ENCODE measurements at regions not wholly inside any gene's neighbourhood (a gene's known extent, or its start where the extent isn't known, plus 50 kb on each side); places are given as distances from the start of the nearest gene placed in this dataset.

DNA sequence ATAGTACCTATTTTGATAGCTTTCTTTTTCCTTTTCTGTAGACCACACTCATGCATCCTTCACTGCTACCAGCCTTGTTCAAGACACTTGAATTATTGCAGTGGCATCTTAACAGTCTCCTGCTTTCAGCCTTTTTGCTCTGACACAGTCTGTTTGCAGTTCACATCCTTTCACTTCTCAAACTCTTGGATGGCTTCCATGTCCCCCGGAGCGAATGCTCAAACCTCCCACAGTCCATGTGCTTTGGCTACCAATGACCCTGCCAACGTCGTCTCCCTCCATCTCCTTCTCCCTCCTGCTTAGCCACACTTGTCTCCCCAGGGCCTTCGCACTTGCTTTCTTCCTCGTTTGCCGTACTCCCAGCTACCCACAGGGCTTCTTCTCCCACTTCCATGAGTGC is 270.0 kb upstream of the ZFP64 start:
- H3K36me3 ChIP-seq (ENCODE audit: control insufficient read depth, insufficient read depth, low read length), result no peaks in the 10 kb centered on the region
- ChIA-PET POLR2A (no interaction called here), CTCF (no interaction called here)
- no peaks in the 10 kb centered on the region for H3K36me3 Mint-ChIP-seq (ENCODE audit: insufficient read depth, unreplicated experiment)
- H3K9me3 ChIP-seq, result peaks cover 4% of the 10 kb centered on the region; the same call in 1 of the 2 replicates
- intact Hi-C loops (cut with micrococcal nuclease; ENCODE audit: unreplicated experiment), result no loop called here
- H3K4me3 Mint-ChIP-seq (ENCODE audit: unreplicated experiment), result no peak overlapping the region
- no TSS peak for BruUV-seq (replicated peaks)
- H3K4me1 Mint-ChIP-seq (ENCODE audit: low read depth, unreplicated experiment), result no peaks in the 10 kb centered on the region
- H3K4me3 ChIP-seq (ENCODE audit: low read depth, low read length), result no peak overlapping the region
- no peak for DNase-seq
- H3K27me3 ChIP-seq (replicated peaks; ENCODE audit: control insufficient read depth, insufficient read depth, low read length), result peaks cover 1% of the 10 kb centered on the region; the same call in 1 of the 2 replicates
- H3K27me3 Mint-ChIP-seq (ENCODE audit: insufficient read depth, unreplicated experiment), result peaks cover 24% of the 10 kb centered on the region
- no peak overlapping the region for H3K27ac Mint-ChIP-seq (ENCODE audit: unreplicated experiment)
- TF ChIP-seq, protein P1, sequence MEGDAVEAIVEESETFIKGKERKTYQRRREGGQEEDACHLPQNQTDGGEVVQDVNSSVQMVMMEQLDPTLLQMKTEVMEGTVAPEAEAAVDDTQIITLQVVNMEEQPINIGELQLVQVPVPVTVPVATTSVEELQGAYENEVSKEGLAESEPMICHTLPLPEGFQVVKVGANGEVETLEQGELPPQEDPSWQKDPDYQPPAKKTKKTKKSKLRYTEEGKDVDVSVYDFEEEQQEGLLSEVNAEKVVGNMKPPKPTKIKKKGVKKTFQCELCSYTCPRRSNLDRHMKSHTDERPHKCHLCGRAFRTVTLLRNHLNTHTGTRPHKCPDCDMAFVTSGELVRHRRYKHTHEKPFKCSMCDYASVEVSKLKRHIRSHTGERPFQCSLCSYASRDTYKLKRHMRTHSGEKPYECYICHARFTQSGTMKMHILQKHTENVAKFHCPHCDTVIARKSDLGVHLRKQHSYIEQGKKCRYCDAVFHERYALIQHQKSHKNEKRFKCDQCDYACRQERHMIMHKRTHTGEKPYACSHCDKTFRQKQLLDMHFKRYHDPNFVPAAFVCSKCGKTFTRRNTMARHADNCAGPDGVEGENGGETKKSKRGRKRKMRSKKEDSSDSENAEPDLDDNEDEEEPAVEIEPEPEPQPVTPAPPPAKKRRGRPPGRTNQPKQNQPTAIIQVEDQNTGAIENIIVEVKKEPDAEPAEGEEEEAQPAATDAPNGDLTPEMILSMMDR (IDR thresholded peaks at IDR 0.05; ENCODE audit: insufficient read depth in 1 of 2, low read depth in 1 of 2, low read length in 1 of 2, severe bottlenecking in 1 of 2, unreplicated experiment in 1 of 2), result no peak
- no peaks in the 10 kb centered on the region for H3K4me1 ChIP-seq
- H3K9me3 Mint-ChIP-seq (ENCODE audit: unreplicated experiment), result peaks cover 16% of the 10 kb centered on the region

DNA sequence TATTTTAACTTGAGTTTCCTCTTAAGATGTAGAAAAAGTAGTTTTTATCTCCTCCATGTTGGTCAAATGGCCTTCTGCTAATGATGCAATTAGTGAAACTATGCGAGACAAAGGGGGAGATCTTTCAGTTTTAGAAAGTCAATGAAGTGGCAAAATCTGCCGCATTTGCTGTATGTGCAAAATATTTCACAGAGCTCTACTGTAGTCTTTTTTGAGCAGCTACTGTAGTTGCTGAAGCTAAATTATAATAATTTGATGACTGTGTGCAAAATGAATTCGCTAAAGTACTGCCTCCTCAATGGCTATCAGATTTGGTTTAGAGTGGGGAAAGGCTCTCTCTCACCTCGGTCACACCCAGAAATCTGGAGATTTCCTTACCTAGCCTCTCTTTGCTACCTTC is 267.6 kb upstream of the ZFP64 start:
- H3K4me1 ChIP-seq, result no peaks in the 10 kb centered on the region
- no peaks in the 10 kb centered on the region for H3K36me3 Mint-ChIP-seq (ENCODE audit: insufficient read depth, unreplicated experiment)
- no peaks in the 10 kb centered on the region for H3K4me1 Mint-ChIP-seq (ENCODE audit: low read depth, unreplicated experiment)

DNA sequence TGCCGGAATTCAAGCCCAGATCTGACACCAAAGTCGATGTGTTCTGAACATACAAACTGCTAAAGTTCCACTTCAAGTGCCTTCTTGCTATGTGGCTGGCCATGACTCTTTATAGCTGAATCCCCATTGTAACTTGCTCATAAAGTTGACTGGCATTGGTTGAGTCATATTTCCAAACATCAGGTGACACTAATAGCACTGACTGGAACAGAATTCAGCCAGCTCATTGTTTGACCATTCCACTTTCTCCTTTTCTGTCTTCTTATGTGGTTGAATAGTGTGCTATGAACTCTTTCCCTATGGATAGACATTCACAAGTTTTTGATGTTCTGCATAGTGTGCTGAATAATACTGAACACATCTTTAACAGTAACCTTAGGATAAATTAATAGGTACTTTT is 266.2 kb upstream of the ZFP64 start:
- intact Hi-C loops (cut with micrococcal nuclease; ENCODE audit: unreplicated experiment), result no loop called here
- Histone ChIP-seq H3K4me1 (no peaks in the 10 kb centered on the region), H3K9me3 (no peaks in the 10 kb centered on the region), H3K27me3 (replicated peaks; ENCODE audit: control insufficient read depth, insufficient read depth, low read length) (no peaks in the 10 kb centered on the region), H3K4me3 (ENCODE audit: low read depth, low read length) (no peak overlapping the region), H3K36me3 (ENCODE audit: control insufficient read depth, insufficient read depth, low read length) (no peaks in the 10 kb centered on the region)
- CTCF ChIA-PET, result no interaction called here
- H3K9me3 Mint-ChIP-seq (ENCODE audit: unreplicated experiment), result peaks cover 16% of the 10 kb centered on the region
- H3K4me1 Mint-ChIP-seq (ENCODE audit: low read depth, unreplicated experiment), result no peaks in the 10 kb centered on the region
- H3K27me3 Mint-ChIP-seq (ENCODE audit: insufficient read depth, unreplicated experiment), result peaks cover 13% of the 10 kb centered on the region
- H3K36me3 Mint-ChIP-seq (ENCODE audit: insufficient read depth, unreplicated experiment), result no peaks in the 10 kb centered on the region
- POLR2A ChIA-PET, result no interaction called here
- no TSS peak for BruUV-seq (replicated peaks)
- TF ChIP-seq, protein P1 (IDR thresholded peaks at IDR 0.05; ENCODE audit: insufficient read depth in 1 of 2, low read depth in 1 of 2, low read length in 1 of 2, severe bottlenecking in 1 of 2, unreplicated experiment in 1 of 2), result no peak
- DNase-seq, result no peak
- H3K4me3 Mint-ChIP-seq (ENCODE audit: unreplicated experiment), result no peak overlapping the region
- H3K27ac Mint-ChIP-seq (ENCODE audit: unreplicated experiment), result no peak overlapping the region

More for the DNA sequence above, 267.6 kb upstream of the ZFP64 start:
- intact Hi-C loops (cut with micrococcal nuclease; ENCODE audit: unreplicated experiment), result no loop called here
- CTCF ChIA-PET, result no interaction called here
- POLR2A ChIA-PET, result no interaction called here
- BruUV-seq (replicated peaks), result no TSS peak
- no peak for DNase-seq
- Mint-ChIP-seq H3K4me3 (ENCODE audit: unreplicated experiment) (no peak overlapping the region), H3K9me3 (ENCODE audit: unreplicated experiment) (peaks cover 16% of the 10 kb centered on the region), H3K27me3 (ENCODE audit: insufficient read depth, unreplicated experiment) (peaks cover 13% of the 10 kb centered on the region), H3K27ac (ENCODE audit: unreplicated experiment) (no peak overlapping the region)
- no peak overlapping the region for H3K4me3 ChIP-seq (ENCODE audit: low read depth, low read length)
- TF ChIP-seq, protein P1 (IDR thresholded peaks at IDR 0.05; ENCODE audit: insufficient read depth in 1 of 2, low read depth in 1 of 2, low read length in 1 of 2, severe bottlenecking in 1 of 2, unreplicated experiment in 1 of 2), result no peak
- H3K36me3 ChIP-seq (ENCODE audit: control insufficient read depth, insufficient read depth, low read length), result no peaks in the 10 kb centered on the region
- peaks cover 4% of the 10 kb centered on the region; the same call in 1 of the 2 replicates for H3K9me3 ChIP-seq
- H3K27me3 ChIP-seq (replicated peaks; ENCODE audit: control insufficient read depth, insufficient read depth, low read length), result no peaks in the 10 kb centered on the region
